K562 (cell line): ENCODE measurements at regions not wholly inside any gene's neighbourhood (a gene's known extent, or its start where the extent isn't known, plus 50 kb on each side); places are given as distances from the start of the nearest gene placed in this dataset.

ENCODE experiments used
- CTCF ChIP-seq, 3 experiments: IDR thresholded peaks in 2 of 3; conservative IDR thresholded peaks in 1 of 3; 2 replicates each; pipeline ENCODE4 v1.5.1; 2011 to 2012; ENCODE audit warnings: low read length in 3 of 3, mild to moderate bottlenecking in 3 of 3, control low read depth in 2 of 3, improper control_type of control experiment in 1 of 3, inconsistent platforms in 1 of 3, low read depth in 1 of 3, mixed read lengths in 1 of 3, moderate library complexity in 1 of 3; ENCODE audit not compliant: insufficient read depth in 2 of 3
- SMC3 ChIP-seq: conservative IDR thresholded peaks from 2 replicates; pipeline ENCODE4 v1.6.1; 2011; ENCODE audit warnings: low read depth, low read length, improper control_type of control experiment; ENCODE audit not compliant: insufficient read depth
- TF ChIP-seq, protein P1 (sequence below): fragments of 450-650 bp; formaldehyde crosslinking; IDR thresholded peaks from 2 replicates; pipeline ENCODE4 v1.4.0; 2020; ENCODE audit warnings: mild to moderate bottlenecking, moderate library complexity

DNA sequence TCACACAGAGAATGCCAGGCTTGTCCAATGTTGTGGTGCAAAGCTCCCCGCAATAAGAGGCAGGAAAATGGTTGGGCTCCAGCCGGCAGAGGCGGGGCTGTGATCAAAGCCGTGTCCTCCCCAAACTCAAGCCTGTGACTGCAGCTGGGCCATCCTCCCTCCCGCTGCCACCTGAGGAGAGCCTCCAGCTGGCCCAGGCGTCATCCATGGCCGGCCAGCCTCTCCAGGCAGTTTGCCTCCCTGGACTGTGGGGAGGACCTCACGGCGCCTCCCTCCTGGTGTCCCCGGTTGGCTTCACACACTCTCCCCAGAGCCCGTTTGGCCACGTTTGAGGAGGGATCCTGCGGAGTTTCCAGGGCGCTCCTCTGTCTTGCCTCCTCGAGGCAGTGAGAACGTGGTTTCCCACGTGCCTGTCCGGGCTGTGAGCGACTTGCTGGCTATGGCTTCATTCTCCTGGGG is 134.1 kb downstream of the IRF8 start:
- TF ChIP-seq, protein P1, sequence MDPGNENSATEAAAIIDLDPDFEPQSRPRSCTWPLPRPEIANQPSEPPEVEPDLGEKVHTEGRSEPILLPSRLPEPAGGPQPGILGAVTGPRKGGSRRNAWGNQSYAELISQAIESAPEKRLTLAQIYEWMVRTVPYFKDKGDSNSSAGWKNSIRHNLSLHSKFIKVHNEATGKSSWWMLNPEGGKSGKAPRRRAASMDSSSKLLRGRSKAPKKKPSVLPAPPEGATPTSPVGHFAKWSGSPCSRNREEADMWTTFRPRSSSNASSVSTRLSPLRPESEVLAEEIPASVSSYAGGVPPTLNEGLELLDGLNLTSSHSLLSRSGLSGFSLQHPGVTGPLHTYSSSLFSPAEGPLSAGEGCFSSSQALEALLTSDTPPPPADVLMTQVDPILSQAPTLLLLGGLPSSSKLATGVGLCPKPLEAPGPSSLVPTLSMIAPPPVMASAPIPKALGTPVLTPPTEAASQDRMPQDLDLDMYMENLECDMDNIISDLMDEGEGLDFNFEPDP (CRISPR knock-in tag): no peak
- TF ChIP-seq CTCF (IDR thresholded peaks at IDR 0.05 in 2 of 3, conservative IDR thresholded peaks at IDR 0.05 in 1 of 3; ENCODE audit: insufficient read depth in 2 of 3, low read depth in 1 of 3, low read length in 3 of 3) (no peak), SMC3 (no peak)
